HG03457 (cell line): ENCODE measurements at regions not wholly inside any gene's neighbourhood (a gene's known extent, or its start where the extent isn't known, plus 50 kb on each side); places are given as distances from the start of the nearest gene placed in this dataset.
"Not testable (repeated sequence)": the region's sequence is repeated elsewhere in the genome, so short reads cannot be mapped to it uniquely, and the experiment has no call there.

ENCODE experiments used
- ATAC-seq: cut with Tn5 transposase; IDR thresholded peaks from one replicate; pipeline ENCODE4 v1.9.1; 2021; ENCODE audit warnings: moderate number of reproducible peaks; ENCODE audit not compliant: unreplicated experiment

DNA sequence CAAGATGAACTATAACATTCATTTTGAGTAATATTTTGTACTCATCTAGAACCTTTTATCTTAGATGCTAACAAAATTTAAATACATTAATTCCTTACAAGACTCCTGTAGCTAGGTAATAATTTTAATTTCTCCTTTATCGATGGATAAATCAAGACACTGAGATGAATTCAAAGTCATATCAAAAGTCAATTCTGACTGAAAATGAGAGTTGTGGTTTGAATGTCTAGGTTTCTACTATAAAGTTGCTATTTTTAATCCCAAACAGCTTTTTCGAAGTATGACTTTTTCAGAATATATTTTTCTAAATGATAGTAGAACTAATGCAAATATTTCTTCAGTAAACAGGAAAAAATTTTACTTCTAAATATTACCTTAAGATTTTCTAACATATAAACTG, 491.7 kb upstream of the FAM174A start:
- ATAC-seq: no peak

DNA sequence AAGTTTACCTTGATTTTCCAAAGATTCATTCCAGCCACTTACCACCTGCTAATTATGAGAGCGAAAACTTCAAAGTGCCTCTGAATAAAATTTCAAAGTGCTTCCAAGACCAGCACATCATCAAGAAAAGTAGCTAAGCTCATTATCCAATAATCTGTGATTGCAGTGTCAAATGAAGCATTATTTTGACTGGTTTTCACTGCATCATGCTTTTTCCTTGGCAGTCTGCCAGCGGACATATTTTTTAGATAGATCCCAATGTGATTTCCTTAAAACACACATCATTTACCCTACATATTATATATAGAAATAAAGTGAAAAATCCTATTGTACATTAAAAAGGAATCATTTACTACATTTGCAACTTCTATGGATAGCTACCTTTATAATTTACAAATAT, 508.6 kb upstream of the FAM174A start:
- ATAC-seq: no peak

DNA sequence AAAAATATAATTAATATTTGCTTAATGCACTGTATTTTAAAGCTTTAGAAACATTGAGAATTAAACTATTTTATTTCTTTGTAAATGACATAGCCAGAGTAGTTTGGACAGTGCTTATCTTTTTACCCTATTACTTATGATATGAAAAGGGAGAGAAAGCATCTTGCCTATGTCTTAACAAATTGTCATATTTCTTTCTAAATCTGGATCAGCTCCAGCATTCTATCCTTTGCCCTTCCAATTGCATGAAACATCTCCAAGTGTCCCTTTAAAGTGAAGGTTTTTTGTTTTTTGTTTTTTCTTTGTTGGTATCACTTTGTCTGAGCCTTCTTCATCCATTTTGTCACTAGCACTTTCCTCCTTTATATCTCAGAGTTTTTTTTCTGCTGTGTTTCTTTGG, 511.6 kb upstream of the FAM174A start:
- no peak for ATAC-seq

DNA sequence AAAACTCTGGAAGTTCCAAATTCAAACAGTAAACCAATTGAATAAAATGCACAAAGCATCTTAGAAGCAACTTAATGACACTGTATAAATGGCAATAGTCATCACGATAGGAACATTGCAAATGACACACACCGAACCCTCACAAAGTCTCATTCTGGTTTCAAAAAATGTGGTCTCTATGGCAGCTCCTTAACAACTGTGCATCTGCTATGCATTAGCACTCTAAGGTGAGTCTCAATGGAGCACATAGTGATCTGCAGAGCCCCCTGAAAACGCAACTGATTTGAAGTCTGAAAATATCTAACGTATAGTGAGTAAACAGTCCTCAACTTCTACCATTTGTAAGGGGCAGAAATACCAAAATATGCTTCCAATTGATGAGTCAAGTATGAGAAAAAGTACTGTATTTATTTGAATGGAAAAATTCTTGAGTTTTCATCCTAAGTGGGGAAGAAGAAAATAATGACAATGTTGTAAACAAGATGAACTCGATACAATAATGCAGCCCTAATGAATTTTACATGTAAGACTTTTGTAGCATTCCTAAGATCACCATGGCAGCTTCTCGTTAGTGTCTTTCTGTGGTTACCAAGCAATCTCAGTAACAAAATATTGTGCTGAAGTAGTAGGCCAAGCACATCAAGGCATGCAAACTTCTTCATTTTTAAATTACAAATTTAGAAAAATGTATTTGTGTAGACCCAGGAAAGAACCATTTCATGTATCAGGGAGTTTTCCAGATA, 517.5 kb upstream of the FAM174A start:
- no peak for ATAC-seq

DNA sequence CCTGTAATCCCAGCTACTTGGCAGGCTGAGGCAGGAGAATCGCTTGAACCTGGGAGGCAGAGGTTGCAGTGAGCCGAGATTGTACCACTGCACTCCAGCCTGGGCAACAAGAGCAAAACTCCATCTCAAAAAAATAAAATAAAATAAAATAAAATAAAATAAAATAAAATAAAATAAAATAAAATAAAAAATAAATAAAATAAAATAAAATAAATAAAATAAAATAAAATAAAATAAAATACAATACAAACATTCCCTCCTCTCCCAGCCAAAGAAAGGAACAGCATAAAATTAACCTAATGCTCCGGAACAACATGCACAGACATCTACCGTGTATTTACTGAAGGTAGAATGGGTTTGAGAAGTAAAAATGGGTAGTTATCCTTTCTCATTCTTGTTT, 521.9 kb upstream of the FAM174A start:
- ATAC-seq: not testable (repeated sequence)

DNA sequence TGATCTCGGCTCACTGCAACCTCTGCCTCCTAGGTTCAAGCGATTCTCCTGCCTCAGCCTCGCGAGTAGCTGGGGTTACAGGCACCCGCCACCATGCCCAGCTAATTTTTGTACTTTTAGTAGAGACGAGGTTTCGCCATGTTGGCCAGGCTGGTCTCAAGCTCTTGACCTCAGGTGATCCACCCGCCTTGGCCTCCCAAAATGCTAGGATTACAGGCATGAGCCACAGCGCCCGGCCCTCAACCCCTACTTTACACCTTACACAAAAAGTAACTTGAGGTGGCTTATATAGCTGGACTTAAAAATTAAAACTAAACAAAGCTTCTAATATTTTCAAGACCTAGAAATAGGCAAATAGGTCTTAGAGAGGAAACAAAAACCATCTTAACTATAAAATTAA, 524.0 kb upstream of the FAM174A start:
- ATAC-seq: not testable (repeated sequence)

DNA sequence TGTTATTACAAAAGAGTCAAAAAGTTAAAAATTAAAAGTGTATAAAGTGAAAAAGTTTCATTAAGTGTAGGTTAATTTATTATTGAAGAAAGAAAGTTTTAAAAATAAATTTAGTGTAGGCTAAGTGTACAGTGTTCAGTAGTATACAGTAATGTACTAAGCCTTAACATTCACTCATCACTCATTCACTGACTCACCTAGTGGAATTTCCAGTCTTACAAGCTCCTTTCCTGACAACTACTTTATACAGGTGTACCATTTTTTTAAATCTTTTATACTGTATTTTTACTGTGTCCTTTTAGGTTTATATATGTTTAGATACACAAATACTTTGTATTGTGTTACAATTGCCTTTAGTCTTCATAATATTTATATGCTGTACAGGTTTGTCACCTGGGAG, 530.2 kb upstream of the FAM174A start:
- ATAC-seq: no peak

DNA sequence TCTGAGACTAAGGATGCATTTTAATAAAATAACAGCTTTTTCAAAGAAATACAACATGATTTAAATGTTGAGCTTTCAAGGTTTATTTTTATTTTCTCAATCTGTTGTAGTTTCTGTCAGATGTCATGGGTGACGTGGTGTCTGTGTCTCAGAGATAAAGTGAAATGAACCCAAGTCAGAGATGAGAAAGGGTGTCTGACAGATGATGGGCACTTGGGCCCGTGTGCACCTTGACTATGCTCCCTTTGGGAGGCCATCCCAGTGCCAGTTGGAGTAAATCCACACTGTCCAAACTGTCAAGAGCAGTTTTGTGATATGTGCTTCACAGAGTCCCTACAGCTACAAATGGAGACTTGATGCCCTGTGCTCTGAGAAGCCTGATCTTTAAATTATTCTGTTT, 536.9 kb upstream of the FAM174A start:
- ATAC-seq: no peak

DNA sequence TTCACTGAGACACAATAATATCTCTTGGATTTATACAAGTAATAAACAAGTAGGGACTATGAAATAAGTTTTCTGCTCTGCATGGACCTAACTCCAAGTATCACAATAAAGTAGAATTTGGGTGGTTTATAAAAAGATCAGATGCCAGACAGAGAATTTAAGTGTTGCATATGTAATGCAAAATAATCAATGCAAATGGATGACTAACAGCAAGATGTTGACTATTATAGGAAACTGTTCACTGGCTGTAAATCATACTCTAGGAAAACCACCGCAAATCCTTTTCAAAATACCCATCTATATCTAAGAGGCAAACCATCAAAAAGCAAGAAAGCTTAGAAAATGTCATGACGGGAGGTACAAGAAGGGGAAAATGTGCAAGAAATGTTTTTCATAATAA, 539.8 kb upstream of the FAM174A start:
- ATAC-seq: no peak

DNA sequence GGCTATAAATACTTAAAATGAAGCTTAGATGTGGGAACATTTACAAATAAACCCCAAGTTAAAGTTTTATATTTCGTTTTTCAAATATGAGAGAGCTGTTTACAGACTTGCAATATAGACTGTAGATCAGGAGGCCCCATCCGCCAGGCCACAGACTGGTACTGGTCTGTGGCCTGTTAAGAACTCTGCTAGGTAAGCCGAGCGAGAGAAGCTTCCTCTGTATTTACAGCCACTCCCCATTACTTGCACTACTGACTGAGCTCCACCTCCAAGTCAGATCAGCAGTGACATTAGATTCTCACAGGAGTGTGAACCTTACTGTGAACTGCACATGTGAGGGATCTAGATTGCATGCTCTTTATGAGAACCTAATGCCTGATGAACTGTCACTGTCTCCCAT, 561.4 kb upstream of the FAM174A start:
- ATAC-seq: no peak

DNA sequence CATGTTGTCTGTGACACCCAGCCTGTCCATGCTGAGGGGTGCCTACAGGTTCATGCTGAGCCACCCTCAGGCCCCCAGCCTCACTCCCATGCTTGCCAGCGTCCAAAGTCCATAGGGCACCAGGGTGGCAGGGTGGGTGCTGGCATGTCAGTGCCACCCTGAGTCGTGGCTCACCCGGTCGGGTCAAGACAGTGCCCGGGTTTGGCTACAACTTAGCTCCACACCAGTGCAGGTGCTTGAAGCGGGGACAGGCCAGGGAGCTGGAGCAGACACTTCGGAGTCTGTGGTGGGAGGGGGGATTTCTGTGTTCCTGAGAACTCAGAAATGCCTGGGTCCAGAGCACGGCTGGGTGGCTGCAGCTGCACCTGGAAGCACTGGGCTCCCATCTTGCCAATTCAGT, 579.2 kb upstream of the FAM174A start:
- ATAC-seq: no peak

DNA sequence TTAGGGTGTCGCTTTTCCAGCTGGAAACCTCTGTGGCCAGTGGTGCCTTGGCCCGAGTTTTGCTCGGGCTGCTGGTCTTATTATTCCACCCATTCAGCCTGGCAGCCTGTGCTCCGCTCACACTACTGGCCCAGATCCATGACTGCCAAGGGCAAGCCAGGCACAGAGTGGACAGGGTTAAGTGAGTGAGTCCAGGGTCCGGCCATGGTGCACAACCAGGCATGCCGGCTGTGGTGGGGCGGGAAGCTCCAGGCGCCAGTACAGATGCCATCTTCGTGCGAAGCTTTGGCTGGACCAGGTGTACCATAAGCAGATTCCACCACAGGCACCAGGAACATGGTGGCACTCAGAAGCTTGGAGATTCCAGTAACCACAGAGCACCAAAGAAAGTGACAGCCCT, 580.2 kb upstream of the FAM174A start:
- ATAC-seq: no peak

DNA sequence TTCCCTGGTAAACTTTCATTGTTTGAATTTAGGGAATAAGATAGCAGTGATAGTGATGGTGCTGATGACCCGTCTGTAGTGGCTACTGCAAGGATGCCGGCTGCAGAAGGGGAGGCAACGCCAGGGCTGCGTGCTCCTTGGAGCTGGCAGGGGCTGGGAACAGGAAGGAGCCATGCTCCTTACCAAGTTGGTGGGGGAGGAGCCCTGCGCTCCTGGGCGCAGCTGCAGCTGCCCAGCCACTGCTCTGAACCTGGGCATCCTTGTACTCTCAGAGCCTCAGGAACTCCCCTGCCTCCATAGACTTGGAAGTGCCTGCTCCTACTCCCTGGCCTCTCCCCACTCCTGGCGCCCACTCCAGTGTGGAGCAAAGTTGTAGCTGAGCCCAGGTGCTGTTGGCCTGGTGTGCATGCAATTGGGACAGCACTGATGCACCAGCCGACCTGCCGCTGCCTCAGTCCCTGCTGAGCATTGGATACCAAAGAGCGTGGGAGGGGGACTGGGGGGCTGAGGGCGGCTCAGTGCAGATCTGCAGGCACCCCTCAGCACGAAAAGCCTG, 585.1 kb upstream of the FAM174A start:
- no peak for ATAC-seq

DNA sequence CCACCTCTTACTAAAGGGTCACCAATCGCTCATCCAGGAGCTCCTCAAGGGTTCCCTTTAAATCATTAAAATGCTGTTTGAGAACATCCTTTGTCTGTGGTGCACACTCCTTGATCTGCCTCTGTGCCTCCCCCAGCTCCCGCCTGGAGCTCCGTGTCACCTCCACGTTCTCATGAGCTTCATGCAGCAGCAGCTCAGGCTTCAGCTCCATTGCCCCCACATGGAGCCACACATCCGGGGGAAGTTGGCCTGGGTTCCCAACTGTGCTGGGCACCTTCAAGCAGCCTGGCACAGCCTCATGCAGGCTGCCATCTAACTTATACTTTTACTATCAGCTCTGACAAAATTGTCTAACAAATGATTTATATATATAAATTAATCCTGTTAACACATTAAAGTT, 585.8 kb upstream of the FAM174A start:
- no peak for ATAC-seq

DNA sequence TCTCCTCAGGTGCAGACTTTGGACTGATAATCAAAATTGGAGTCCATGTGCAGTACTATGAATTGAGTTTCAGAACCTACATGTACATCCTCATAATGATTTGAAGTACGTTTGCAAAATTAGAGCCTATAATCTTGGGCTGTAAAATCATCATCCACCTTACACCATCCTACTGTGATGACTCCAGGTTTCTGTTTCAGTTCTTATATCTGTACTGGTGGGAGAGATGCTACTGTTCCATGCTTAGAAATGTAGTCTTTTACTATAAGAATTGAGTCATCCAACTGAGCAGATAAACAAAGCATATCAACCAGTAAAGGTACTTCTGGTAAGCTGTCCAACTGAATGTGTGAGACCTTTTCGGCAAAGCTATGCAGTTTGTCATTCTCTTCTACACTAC, 586.3 kb upstream of the FAM174A start:
- no peak for ATAC-seq

DNA sequence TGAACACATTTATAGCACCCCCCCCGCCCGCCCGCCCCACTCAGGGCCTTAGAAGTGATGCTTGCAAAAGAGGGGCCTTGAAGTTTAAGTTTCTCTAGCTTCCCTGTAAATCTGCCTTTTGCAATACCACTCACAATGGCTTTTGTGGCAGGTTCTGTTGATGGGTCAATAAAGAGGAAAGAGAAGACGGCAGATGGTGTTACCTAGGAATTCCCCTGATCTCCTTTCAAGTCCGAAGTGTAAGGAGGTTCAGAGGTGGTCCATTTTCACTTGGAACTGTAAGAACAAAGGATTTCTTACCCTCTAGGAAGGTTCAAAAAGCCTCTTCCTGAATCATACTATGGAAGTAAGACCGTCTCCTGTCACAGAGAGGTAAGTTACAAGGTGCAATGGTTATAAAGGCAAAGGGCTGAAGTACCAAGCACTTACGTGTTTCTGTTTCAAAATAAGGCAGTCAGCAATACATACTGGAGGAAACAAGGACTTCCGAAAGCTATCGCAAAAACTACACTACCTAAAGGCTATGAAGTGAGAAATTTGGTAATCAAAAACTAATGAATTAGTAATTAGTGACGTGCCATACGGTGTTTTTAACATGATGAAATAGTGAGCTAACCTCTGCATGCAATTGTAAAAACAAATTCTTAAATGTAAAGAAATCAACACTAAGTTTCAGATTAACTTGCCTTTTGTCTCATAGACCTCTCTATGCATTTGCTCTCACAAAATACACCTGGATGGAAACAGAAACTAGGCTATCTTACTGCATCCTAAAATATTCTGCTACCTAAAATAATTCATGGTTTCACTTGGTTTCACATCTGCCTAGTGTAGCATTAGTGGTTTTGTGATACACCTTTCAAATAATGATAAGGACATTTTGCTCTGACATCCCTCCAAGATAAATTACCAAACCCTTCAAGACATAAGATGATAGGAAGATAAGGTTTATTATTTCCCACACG, 589.4 kb upstream of the FAM174A start:
- ATAC-seq: no peak

DNA sequence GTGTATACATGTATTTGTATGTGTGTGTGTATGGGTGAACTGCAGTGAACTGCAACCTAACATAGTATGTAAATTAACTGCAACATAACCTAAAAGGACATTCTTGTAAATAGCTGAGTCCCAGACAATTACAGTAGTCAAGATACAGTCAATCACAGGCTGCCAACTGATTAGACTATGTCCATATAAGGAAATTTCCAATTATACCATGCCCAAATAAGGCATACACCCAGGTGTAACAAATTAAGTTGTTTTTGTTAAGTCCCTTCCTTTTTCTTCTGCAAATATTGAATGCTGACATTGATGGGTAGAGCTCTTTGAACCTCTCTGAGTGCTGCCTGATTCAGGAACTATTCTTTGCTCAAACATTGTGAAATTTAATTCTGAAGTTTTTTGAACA, 594.6 kb upstream of the FAM174A start:
- no peak for ATAC-seq

DNA sequence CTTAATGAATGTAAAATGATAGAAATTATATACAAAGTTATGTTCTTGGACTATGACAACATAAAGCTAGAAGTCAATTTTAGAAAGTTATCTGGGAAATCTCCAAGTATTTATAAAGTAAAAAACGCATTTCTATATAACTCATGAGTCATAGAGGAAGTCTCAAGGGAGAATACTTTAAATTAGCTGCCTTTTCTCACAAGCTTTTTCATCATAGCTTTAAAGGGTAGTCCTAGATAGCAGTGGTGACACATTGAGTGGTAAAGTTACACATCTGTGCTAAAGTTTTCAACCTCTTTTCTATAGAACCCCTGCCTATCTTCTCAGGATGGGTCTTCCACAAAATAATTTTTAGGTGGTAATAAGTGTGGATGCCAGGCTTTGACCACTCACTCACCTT, 598.3 kb upstream of the FAM174A start:
- no peak for ATAC-seq

DNA sequence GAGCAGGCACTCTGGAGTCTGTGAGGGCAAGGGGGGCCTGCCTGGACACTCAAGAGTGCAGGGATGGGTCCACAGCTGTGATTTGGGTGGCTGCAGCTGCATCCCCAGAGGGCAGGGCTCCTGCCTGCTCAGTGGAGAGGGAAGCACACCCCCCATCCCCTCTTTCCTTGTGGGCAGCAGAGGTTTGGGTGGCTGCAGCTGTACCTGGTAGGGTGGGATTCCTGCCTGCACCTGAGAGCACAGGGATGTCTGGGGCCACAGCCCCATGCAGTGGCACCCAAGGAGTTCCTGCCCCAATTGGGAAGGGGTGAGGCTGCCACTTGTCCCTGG, 605.4 kb upstream of the FAM174A start:
- no peak for ATAC-seq

DNA sequence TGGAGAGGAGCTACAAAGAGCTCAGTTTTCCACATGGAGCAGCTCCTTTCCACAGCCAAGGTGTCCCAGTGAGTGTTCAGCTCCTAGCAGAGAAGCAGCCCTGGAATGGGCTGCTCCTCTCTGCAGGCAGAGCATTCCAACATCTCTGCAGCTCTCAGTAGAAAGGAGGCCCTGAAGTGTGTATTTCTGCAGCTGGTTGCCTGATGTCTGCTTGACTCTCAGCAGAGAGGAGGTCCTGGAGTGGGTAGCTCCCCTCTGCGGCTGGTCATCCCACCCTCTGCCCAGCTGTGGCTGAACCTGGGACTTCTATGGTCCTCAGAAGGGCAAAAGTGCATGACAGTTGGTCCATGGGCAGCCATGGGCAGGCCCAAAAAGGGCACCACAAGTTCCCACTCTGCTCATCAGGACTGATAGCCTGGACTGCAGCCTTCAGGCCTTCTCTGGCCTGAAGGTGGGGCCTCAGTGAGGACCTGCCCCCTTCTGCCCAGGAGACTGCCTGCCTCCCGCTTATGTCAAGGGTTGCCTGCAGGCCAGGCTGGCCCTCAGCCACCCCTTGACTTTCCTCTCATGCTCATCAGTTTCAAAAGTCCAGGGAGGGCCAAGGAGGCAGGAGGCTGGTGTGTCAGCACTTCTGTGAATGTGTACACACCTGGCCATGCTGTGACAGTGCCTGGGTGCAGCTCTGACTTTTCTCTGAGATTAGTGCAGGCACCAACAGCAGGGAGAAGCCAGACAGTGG, 605.9 kb upstream of the FAM174A start:
- no peak for ATAC-seq

DNA sequence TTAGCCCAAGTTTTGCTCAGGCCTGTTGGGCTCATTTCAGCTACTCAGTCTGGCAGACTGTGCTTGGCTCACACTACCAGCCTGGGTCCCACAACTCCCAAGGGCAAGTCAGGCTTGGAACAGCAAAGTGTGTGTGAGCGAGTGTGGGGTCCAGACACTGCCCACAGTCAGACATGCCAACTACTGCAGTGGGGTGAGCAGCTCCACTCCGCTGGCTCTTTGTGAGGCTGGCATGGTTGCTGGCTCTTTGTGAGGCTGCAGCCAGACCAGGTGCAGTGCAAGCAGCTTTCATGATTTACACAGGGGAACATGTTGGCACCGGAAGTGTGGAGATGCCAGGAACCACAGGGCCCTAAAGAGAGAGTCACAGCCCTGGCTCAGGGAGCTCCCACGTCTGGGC, 606.7 kb upstream of the FAM174A start:
- ATAC-seq: no peak
